ENCODE measurements at regions not wholly inside any gene's neighbourhood (a gene's known extent, or its start where the extent isn't known, plus 50 kb on each side); places are given as distances from the start of the nearest gene placed in this dataset.

- TF ChIP-seq POLR2AphosphoS5 (IDR thresholded peaks at IDR 0.05; ENCODE audit: low read depth): no peak
- no peak for TF ChIP-seq EZH2 (IDR thresholded peaks at IDR 0.05; ENCODE audit: low read depth, unreplicated experiment)
- peak in 1 of 2 experiments; percentile 32; a peak in 2 of 4 replicates for TF ChIP-seq CTCF (conservative IDR thresholded peaks at IDR 0.05; ENCODE audit: low read depth in 2 of 2)
- no peak for TF ChIP-seq REST (IDR thresholded peaks at IDR 0.05; ENCODE audit: unreplicated experiment)
- no peak for TF ChIP-seq ZNF114 (CRISPR knock-in tag; IDR thresholded peaks at IDR 0.05)
- TF ChIP-seq ZNF331 (CRISPR knock-in tag; IDR thresholded peaks at IDR 0.05; ENCODE audit: low read depth): no peak
- TF ChIP-seq EZH2phosphoT487 (IDR thresholded peaks at IDR 0.05; ENCODE audit: unreplicated experiment): no peak
- TF ChIP-seq CREB1 (CRISPR knock-in tag; IDR thresholded peaks at IDR 0.05; ENCODE audit: low read depth): no peak
- no peak for TF ChIP-seq JUNB (IDR thresholded peaks at IDR 0.05; ENCODE audit: unreplicated experiment)
- TF ChIP-seq ETS1 (IDR thresholded peaks at IDR 0.05): no peak
- TF ChIP-seq ZNF462 (CRISPR knock-in tag; IDR thresholded peaks at IDR 0.05): no peak
- no peak for TF ChIP-seq NANOG (IDR thresholded peaks at IDR 0.05; ENCODE audit: borderline replicate concordance)
Observed at GRCh38 chr17:36742267-36743000, 141.1 kb downstream of the MRM1 start.

Data from GM23338 (cell line).